Calu3 (cell line): ENCODE measurements at regions not wholly inside any gene's neighbourhood (a gene's known extent, or its start where the extent isn't known, plus 50 kb on each side); places are given as distances from the start of the nearest gene placed in this dataset.

Experiments used
- BruUV-seq: library from RNA; stranded (reverse); fragments of 400-500 nt; replicated peaks from 2 replicates; lab custom pipeline; 2021; lab: Mats Ljungman, UMichigan
- CTCF ChIA-PET: fragments of 300-600 bp; sonication (Branson Sonifier 250); formaldehyde crosslinking; loops from one replicate; lab custom pipeline; 2022; ENCODE audit warnings: antibody characterized with exemption; lab: Charles Lee
- DNase-seq: peaks from one replicate; pipeline ENCODE4 v3.0.0; 2022
- H3K27ac Mint-ChIP-seq: one replicate; pipeline ENCODE4 v1.8.0; 2022; ENCODE audit warnings: mixed read lengths; ENCODE audit not compliant: unreplicated experiment
- H3K27me3 Mint-ChIP-seq: one replicate; pipeline ENCODE4 v1.8.0; 2022; ENCODE audit warnings: mixed read lengths; ENCODE audit not compliant: unreplicated experiment
- H3K36me3 Mint-ChIP-seq: one replicate; pipeline ENCODE4 v1.8.0; 2022; ENCODE audit warnings: mild to moderate bottlenecking, moderate library complexity, mixed read lengths; ENCODE audit not compliant: insufficient read depth, unreplicated experiment
- H3K4me1 Mint-ChIP-seq: one replicate; pipeline ENCODE4 v1.8.0; 2022; ENCODE audit warnings: mild to moderate bottlenecking, low read depth, mixed read lengths; ENCODE audit not compliant: unreplicated experiment
- H3K4me3 Mint-ChIP-seq: one replicate; pipeline ENCODE4 v1.8.0; 2022; ENCODE audit warnings: mild to moderate bottlenecking, low read depth, moderate library complexity, mixed read lengths; ENCODE audit not compliant: unreplicated experiment
- H3K9me3 Mint-ChIP-seq: one replicate; pipeline ENCODE4 v1.8.0; 2022; ENCODE audit warnings: low read depth, mixed read lengths; ENCODE audit not compliant: unreplicated experiment
- intact Hi-C: fragments of 100-400 bp; cut with micrococcal nuclease; formaldehyde crosslinking; loops from one replicate; pipeline ENCODE4 v1.10.0; 2022; ENCODE audit not compliant: unreplicated experiment
- TF ChIP-seq, protein P1 (sequence below): fragments of 200-600 bp; IDR thresholded peaks from one replicate; pipeline ENCODE4 v1.8.0; 2022; ENCODE audit warnings: antibody characterized with exemption; ENCODE audit not compliant: unreplicated experiment

DNA sequence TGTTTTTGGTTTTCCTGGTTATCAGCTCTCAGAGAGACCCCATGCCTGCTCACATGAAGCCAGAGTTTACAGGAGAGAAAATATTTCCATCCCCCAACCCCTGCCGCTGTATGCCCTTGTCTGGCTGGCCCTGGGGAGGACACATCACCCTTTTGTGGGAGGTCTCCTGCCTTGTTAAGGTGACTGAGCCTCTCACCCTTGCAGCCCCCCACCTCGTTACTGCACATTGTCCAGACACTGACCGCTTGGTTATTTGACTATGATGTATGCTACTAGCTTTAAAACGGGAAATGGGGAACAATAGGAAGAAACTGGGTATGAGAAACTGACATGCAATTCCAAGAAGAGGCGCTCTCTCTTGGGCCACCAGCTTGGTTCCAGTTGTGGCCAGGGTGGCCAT is 51.1 kb upstream of the RFPL3 start:
- Mint-ChIP-seq H3K4me1 (no peaks in the 10 kb centered on the region), H3K27ac (no peak overlapping the region), H3K27me3 (peaks cover 86% of the 10 kb centered on the region), H3K36me3 (no peaks in the 10 kb centered on the region), H3K9me3 (no peaks in the 10 kb centered on the region), H3K4me3 (no peak overlapping the region)
- CTCF ChIA-PET, result no interaction called here
- intact Hi-C loops, result no loop called here
- TF ChIP-seq, protein P1, sequence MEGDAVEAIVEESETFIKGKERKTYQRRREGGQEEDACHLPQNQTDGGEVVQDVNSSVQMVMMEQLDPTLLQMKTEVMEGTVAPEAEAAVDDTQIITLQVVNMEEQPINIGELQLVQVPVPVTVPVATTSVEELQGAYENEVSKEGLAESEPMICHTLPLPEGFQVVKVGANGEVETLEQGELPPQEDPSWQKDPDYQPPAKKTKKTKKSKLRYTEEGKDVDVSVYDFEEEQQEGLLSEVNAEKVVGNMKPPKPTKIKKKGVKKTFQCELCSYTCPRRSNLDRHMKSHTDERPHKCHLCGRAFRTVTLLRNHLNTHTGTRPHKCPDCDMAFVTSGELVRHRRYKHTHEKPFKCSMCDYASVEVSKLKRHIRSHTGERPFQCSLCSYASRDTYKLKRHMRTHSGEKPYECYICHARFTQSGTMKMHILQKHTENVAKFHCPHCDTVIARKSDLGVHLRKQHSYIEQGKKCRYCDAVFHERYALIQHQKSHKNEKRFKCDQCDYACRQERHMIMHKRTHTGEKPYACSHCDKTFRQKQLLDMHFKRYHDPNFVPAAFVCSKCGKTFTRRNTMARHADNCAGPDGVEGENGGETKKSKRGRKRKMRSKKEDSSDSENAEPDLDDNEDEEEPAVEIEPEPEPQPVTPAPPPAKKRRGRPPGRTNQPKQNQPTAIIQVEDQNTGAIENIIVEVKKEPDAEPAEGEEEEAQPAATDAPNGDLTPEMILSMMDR, result no peak
- DNase-seq, result no peak
- no TSS peak for BruUV-seq

DNA sequence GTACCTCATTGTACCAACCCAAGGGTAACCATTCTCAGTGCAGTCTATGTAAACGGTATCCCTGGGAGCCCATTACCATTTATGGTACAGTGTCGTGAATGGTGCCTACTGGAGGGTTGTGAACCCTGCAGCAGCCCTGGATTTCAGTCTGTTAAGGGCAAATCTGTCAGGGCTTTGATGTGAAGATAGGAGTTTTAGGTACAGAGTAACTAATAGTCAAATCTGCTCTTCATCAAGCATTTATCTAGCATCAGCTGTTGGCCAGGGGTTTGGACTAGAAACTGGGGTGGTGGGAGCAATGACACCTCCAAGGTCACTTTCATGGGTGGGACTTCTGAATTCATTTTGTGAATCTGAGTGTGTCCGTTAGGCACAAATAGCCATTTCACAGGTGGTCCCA is 50.6 kb upstream of the RFPL3 start:
- Mint-ChIP-seq H3K4me1 (no peaks in the 10 kb centered on the region), H3K9me3 (no peaks in the 10 kb centered on the region), H3K27me3 (peaks cover 82% of the 10 kb centered on the region), H3K36me3 (no peaks in the 10 kb centered on the region), H3K27ac (no peak overlapping the region), H3K4me3 (no peak overlapping the region)
- BruUV-seq, result no TSS peak
- intact Hi-C loops, result no loop called here
- TF ChIP-seq, protein P1, result no peak
- no peak for DNase-seq
- CTCF ChIA-PET, result no interaction called here

DNA sequence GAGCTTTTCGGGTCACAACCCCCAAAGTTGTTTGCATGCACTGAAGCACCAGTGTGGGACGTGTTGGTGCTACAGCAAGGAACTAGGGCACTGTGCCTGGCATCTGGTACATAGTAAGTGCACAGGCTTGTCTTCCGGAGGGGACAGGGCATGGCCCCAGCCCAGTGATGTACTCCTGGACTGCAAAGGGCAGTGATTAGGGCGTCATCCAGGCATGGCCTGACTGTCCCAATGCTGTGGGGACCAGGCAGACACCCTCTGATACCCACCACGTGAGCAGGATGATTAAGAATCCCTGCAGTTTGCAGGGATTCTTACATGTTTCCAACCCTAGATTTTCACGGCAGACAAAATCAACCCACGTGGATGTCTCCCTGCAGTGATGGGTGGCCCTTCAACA is 50.0 kb upstream of the RFPL3 start:
- H3K4me3 Mint-ChIP-seq, result no peak overlapping the region
- intact Hi-C loops, result no loop called here
- no peaks in the 10 kb centered on the region for H3K9me3 Mint-ChIP-seq
- no peak for DNase-seq
- H3K4me1 Mint-ChIP-seq, result no peaks in the 10 kb centered on the region
- peaks cover 79% of the 10 kb centered on the region for H3K27me3 Mint-ChIP-seq
- H3K27ac Mint-ChIP-seq, result no peak overlapping the region
- CTCF ChIA-PET, result no interaction called here
- no TSS peak for BruUV-seq
- TF ChIP-seq, protein P1, result no peak
- no peaks in the 10 kb centered on the region for H3K36me3 Mint-ChIP-seq
